A549 (cell line): ENCODE measurements at regions not wholly inside any gene's neighbourhood (a gene's known extent, or its start where the extent isn't known, plus 50 kb on each side); places are given as distances from the start of the nearest gene placed in this dataset.

ENCODE experiments used
- CTCF ChIP-seq: fragments of >200 bp; sonication (Bioruptor Twin); formaldehyde crosslinking; IDR thresholded peaks from 3 replicates; pipeline ENCODE4 v1.5.1; 2016
- NR3C1 ChIP-seq: fragments of >200 bp; sonication (Bioruptor Twin); formaldehyde crosslinking; IDR thresholded peaks from 3 replicates; pipeline ENCODE4 v1.6.1; 2017
- POLR2A ChIP-seq: IDR thresholded peaks from 2 replicates; pipeline ENCODE4 v1.6.1; 2012; ENCODE audit warnings: mild to moderate bottlenecking, low read length
- RAD21 ChIP-seq, 2 experiments: fragments of >200 bp in 1 of 2; sonication (Bioruptor Twin) in 1 of 2; formaldehyde crosslinking in 1 of 2; IDR thresholded peaks in 1 of 2; conservative IDR thresholded peaks in 1 of 2; 2 replicates in 1 of 2; 3 replicates in 1 of 2; pipeline ENCODE4 v1.6.1; 2012 to 2018; ENCODE audit warnings: inconsistent platforms in 1 of 2
- TF ChIP-seq, protein P1 (sequence below): fragments of 150-350 bp; IDR thresholded peaks from 2 replicates; pipeline ENCODE4 v1.6.1; 2014; ENCODE audit warnings: low read depth, mild to moderate bottlenecking, low read length

- no peak for TF ChIP-seq CTCF
- no peak for TF ChIP-seq RAD21 (conservative IDR thresholded peaks at IDR 0.05 in 1 of 2, IDR thresholded peaks at IDR 0.05 in 1 of 2)
- no peak for TF ChIP-seq NR3C1
- TF ChIP-seq POLR2A: no peak
- TF ChIP-seq, protein P1, sequence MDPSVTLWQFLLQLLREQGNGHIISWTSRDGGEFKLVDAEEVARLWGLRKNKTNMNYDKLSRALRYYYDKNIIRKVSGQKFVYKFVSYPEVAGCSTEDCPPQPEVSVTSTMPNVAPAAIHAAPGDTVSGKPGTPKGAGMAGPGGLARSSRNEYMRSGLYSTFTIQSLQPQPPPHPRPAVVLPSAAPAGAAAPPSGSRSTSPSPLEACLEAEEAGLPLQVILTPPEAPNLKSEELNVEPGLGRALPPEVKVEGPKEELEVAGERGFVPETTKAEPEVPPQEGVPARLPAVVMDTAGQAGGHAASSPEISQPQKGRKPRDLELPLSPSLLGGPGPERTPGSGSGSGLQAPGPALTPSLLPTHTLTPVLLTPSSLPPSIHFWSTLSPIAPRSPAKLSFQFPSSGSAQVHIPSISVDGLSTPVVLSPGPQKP: no peak
These were observed 185.2 kb downstream of the NSUN3 start for GRCh38 chr3:94248042-94248441.
